H1 (cell line): ENCODE measurements at regions not wholly inside any gene's neighbourhood (a gene's known extent, or its start where the extent isn't known, plus 50 kb on each side); places are given as distances from the start of the nearest gene placed in this dataset.

Experiments used
- CTCF ChIA-PET: fragments of 300-600 bp; sonication (Branson Sonifier 250); formaldehyde crosslinking; loops from one replicate; lab custom pipeline; 2021; ENCODE audit not compliant: partially characterized antibody; lab: Charles Lee
- POLR2A ChIA-PET: fragments of 300-600 bp; sonication (Branson Sonifier 250); formaldehyde crosslinking; loops from one replicate; lab custom pipeline; 2021; ENCODE audit warnings: inconsistent platforms; ENCODE audit not compliant: partially characterized antibody; lab: Charles Lee
- DNase-seq, 2 experiments: peaks; one replicate each; pipeline versions ENCODE4 v3.0.0 to v3.0.0-alpha.2; 2010 to 2022; ENCODE audit warnings: low spot score in 2 of 2, low read depth in 1 of 2, mixed read lengths in 1 of 2
- FAIRE-seq: peaks from 2 replicates; lab custom pipeline; 2011; peaks lifted over from hg19 to GRCh38; lab: Jason Lieb, UNC
- H2AFZ ChIP-seq: 2 replicates; pipeline ENCODE4 v1.8.1; 2012; ENCODE audit warnings: low read length, inconsistent platforms
- H2AK5ac ChIP-seq: 2 replicates; pipeline ENCODE4 v1.6.1; 2013; ENCODE audit warnings: low read depth, low read length
- H2BK120ac ChIP-seq: replicated peaks from 2 replicates; pipeline ENCODE3; 2013; ENCODE audit warnings: low read depth, low read length, inconsistent platforms
- H2BK12ac ChIP-seq: 2 replicates; pipeline ENCODE4 v1.6.1; 2013; ENCODE audit warnings: low read depth, low read length
- H2BK15ac ChIP-seq: 2 replicates; pipeline ENCODE4 v1.6.1; 2013; ENCODE audit warnings: low read length
- H2BK20ac ChIP-seq: 2 replicates; pipeline ENCODE4 v1.6.1; 2013; ENCODE audit warnings: low read length
- H2BK5ac ChIP-seq: 2 replicates; pipeline ENCODE4 v1.6.1; 2013; ENCODE audit warnings: low read depth, low read length
- H3K14ac ChIP-seq: 2 replicates; pipeline ENCODE4 v1.6.1; 2013; ENCODE audit warnings: inconsistent platforms; ENCODE audit not compliant: insufficient read length
- H3K18ac ChIP-seq: 2 replicates; pipeline ENCODE4 v1.6.1; 2013; ENCODE audit warnings: low read length; ENCODE audit errors: extremely low read depth
- H3K23ac ChIP-seq: 2 replicates; pipeline ENCODE4 v1.6.1; 2013; ENCODE audit warnings: inconsistent platforms; ENCODE audit not compliant: insufficient read length
- H3K23me2 ChIP-seq: 2 replicates; pipeline ENCODE4 v1.6.1; 2013; ENCODE audit warnings: low read depth, low read length
- H3K27ac ChIP-seq: 2 replicates; pipeline ENCODE4 v1.6.1; 2011; ENCODE audit warnings: low read depth, low read length, inconsistent platforms
- H3K27me3 ChIP-seq, 4 experiments: replicated peaks in 1 of 4; 1 replicate in 1 of 4; 2 replicates in 3 of 4; pipeline versions ENCODE4 v1.6.1 to v1.8.1; 2011 to 2013; ENCODE audit warnings: low read length in 3 of 4, mild to moderate bottlenecking in 3 of 4, inconsistent platforms in 2 of 4, mixed read lengths in 2 of 4, moderate library complexity in 1 of 4; ENCODE audit not compliant: control insufficient read depth in 3 of 4, insufficient read depth in 3 of 4; ENCODE audit errors: extremely low read depth in 1 of 4
- H3K36me3 ChIP-seq, 4 experiments: 2 replicates each; pipeline versions ENCODE4 v1.6.1 to v1.8.1; 2011 to 2013; ENCODE audit warnings: mild to moderate bottlenecking in 4 of 4, low read length in 3 of 4, moderate library complexity in 2 of 4, control low read depth in 1 of 4, inconsistent platforms in 1 of 4; ENCODE audit not compliant: insufficient read depth in 4 of 4, control insufficient read depth in 2 of 4
- H3K4ac ChIP-seq: replicated peaks from 2 replicates; pipeline ENCODE3; 2013; ENCODE audit warnings: low read length, low read depth, mixed read lengths, inconsistent platforms; ENCODE audit not compliant: insufficient read length
- H3K4me1 ChIP-seq, 4 experiments: replicated peaks in 1 of 4; 1 replicate in 1 of 4; 2 replicates in 3 of 4; pipeline versions ENCODE4 v1.6.1 to v1.8.1; 2011 to 2013; ENCODE audit warnings: low read length in 3 of 4, inconsistent platforms in 2 of 4, mixed read lengths in 1 of 4; ENCODE audit not compliant: insufficient read depth in 4 of 4, control insufficient read depth in 3 of 4
- H3K4me2 ChIP-seq, 2 experiments: 2 replicates each; pipeline versions ENCODE4 v1.6.1 to v1.8.1; 2011 to 2013; ENCODE audit warnings: low read depth in 2 of 2, low read length in 2 of 2, control low read depth in 1 of 2, inconsistent platforms in 1 of 2, mild to moderate bottlenecking in 1 of 2; ENCODE audit not compliant: insufficient read depth in 1 of 2
- H3K4me3 ChIP-seq, 4 experiments: fragments of 200-600, 300-600 bp in 1 of 4; sonication (generic), shearing (Covaris generic), sonication (Bioruptor Twin) in 1 of 4; 2 replicates each; pipeline versions ENCODE4 v1.5.1 to v1.8.1; 2011 to 2016; ENCODE audit warnings: low read length in 4 of 4, low read depth in 3 of 4, control low read depth in 2 of 4, inconsistent platforms in 2 of 4, mild to moderate bottlenecking in 2 of 4, mixed read lengths in 1 of 4, moderate library complexity in 1 of 4; ENCODE audit not compliant: insufficient read depth in 2 of 4; ENCODE audit errors: extremely low read depth in 1 of 4
- H3K56ac ChIP-seq: replicated peaks from 2 replicates; pipeline ENCODE3; 2013; ENCODE audit warnings: low read depth, mild to moderate bottlenecking, mixed read lengths, low read length, inconsistent platforms; ENCODE audit not compliant: insufficient read length
- H3K79me1 ChIP-seq: 2 replicates; pipeline ENCODE4 v1.6.1; 2013; ENCODE audit warnings: low read depth, low read length, control low read depth
- H3K79me2 ChIP-seq, 2 experiments: 2 replicates each; pipeline versions ENCODE4 v1.6.1 to v1.8.1; 2012 to 2013; ENCODE audit warnings: low read length in 2 of 2, mild to moderate bottlenecking in 2 of 2, inconsistent platforms in 1 of 2; ENCODE audit not compliant: insufficient read depth in 2 of 2, control insufficient read depth in 1 of 2
- H3K9ac ChIP-seq, 4 experiments: replicated peaks in 1 of 4; 1 replicate in 1 of 4; 2 replicates in 3 of 4; pipeline versions ENCODE4 v1.6.1 to v1.8.1; 2011 to 2013; ENCODE audit warnings: low read depth in 3 of 4, low read length in 3 of 4, control low read depth in 2 of 4, mild to moderate bottlenecking in 2 of 4, moderate library complexity in 2 of 4, inconsistent platforms in 1 of 4; ENCODE audit errors: extremely low read depth in 1 of 4
- H3K9me3 ChIP-seq, 2 experiments: 2 replicates each; pipeline versions ENCODE4 v1.6.1 to v1.8.1; 2012 to 2013; ENCODE audit warnings: mild to moderate bottlenecking in 2 of 2, moderate library complexity in 2 of 2, control low read depth in 1 of 2, inconsistent platforms in 1 of 2, low read depth in 1 of 2, low read length in 1 of 2, mixed read lengths in 1 of 2; ENCODE audit not compliant: insufficient read depth in 2 of 2
- H4K20me1 ChIP-seq, 2 experiments: replicated peaks in 1 of 2; 2 replicates each; pipeline versions ENCODE3 to v1.8.1; 2011 to 2013; ENCODE audit warnings: inconsistent platforms in 2 of 2, low read length in 2 of 2, mild to moderate bottlenecking in 1 of 2; ENCODE audit not compliant: insufficient read depth in 2 of 2, control insufficient read depth in 1 of 2
- H4K5ac ChIP-seq: 2 replicates; pipeline ENCODE4 v1.6.1; 2013; ENCODE audit warnings: low read length, low read depth, mixed read lengths, inconsistent platforms; ENCODE audit not compliant: insufficient read length
- H4K8ac ChIP-seq: 2 replicates; pipeline ENCODE4 v1.8.0; 2013; ENCODE audit warnings: mild to moderate bottlenecking, moderate library complexity, low read length, inconsistent platforms; ENCODE audit not compliant: insufficient read depth; ENCODE audit errors: extremely low read depth
- H4K91ac ChIP-seq: replicated peaks from 2 replicates; pipeline ENCODE3; 2013; ENCODE audit warnings: low read length, mixed read lengths, inconsistent platforms; ENCODE audit not compliant: insufficient read length
- CBX8 ChIP-seq: fragments of 300-800, 300-1000 bp; sonication (generic); IDR thresholded peaks from 2 replicates; pipeline ENCODE4 v1.7.1; 2016; ENCODE audit warnings: low read depth, low read length, borderline replicate concordance
- JUN ChIP-seq: IDR thresholded peaks from 2 replicates; pipeline ENCODE4 v1.6.1; 2011; ENCODE audit warnings: low read depth, mild to moderate bottlenecking, improper control_type of control experiment, low read length
- JUND ChIP-seq: IDR thresholded peaks from 2 replicates; pipeline ENCODE4 v1.6.1; 2011; ENCODE audit warnings: mild to moderate bottlenecking, improper control_type of control experiment, low read length
- SP1 ChIP-seq: IDR thresholded peaks from 2 replicates; pipeline ENCODE4 v1.6.1; 2011; ENCODE audit warnings: low read depth, low read length
- TAF1 ChIP-seq: IDR thresholded peaks from 2 replicates; pipeline ENCODE4 v1.6.1; 2011; ENCODE audit warnings: mild to moderate bottlenecking, low read depth, low read length
- WGBS, 2 experiments: shearing (Covaris generic) in 1 of 2; methylation state at CpG; one replicate each; pipeline versions ENCODE4 v1.1.6 to v1.1.7; 2013 to 2015; ENCODE audit warnings: low lambda C conversion rate in 2 of 2, mixed read lengths in 2 of 2, inconsistent platforms in 1 of 2, low coverage in 1 of 2, missing lambda C conversion rate in 1 of 2; ENCODE audit not compliant: insufficient replicate concordance in 2 of 2, insufficient coverage in 1 of 2, insufficient read length in 1 of 2; ENCODE audit errors: extremely low coverage in 1 of 2, missing lambda C conversion rate in 1 of 2; 5-methylcytosine and 5-hydroxymethylcytosine counted together
- TF ChIP-seq, protein P1 (sequence below): IDR thresholded peaks from 2 replicates; pipeline ENCODE4 v1.6.1; 2012; ENCODE audit warnings: low read length, inconsistent platforms

DNA sequence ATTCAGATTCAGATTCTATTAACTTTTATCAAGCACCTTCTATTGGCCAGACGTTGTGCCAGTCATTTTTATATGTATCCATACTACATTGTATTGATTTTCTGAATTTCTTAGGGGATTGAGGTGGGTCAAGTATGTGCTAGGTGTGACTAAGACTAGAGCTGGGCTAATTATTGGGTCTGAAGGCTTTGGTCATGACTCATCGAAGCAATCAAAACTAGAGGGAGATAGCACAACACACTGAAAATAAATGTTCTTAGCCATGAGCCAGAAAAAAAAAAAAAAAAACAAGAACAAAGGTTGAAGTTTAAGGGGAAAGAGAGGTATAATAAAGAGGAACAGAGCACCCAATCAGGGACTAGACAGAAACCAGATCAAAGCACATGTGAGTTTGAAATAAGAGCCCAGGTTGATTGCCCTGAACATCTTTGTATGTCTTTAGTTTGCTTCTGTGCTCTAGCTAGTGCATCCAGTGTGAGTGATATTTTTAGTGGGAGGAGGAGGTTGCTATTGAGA is 171.6 kb upstream of the FOXP2 start:
- DNase-seq, result no peak
- TF ChIP-seq JUND (no peak), JUN (no peak), SP1 (no peak), CBX8 (no peak), TAF1 (no peak)
- TF ChIP-seq, protein P1, sequence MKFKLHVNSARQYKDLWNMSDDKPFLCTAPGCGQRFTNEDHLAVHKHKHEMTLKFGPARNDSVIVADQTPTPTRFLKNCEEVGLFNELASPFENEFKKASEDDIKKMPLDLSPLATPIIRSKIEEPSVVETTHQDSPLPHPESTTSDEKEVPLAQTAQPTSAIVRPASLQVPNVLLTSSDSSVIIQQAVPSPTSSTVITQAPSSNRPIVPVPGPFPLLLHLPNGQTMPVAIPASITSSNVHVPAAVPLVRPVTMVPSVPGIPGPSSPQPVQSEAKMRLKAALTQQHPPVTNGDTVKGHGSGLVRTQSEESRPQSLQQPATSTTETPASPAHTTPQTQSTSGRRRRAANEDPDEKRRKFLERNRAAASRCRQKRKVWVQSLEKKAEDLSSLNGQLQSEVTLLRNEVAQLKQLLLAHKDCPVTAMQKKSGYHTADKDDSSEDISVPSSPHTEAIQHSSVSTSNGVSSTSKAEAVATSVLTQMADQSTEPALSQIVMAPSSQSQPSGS, result no peak

More for the DNA sequence above, 171.6 kb upstream of the FOXP2 start:
- no peak overlapping the region for H2AK5ac ChIP-seq
- no peak overlapping the region for H3K18ac ChIP-seq
- no peak overlapping the region for H3K4ac ChIP-seq
- no peaks in the 10 kb centered on the region for H3K23me2 ChIP-seq
- H3K36me3 ChIP-seq, result no peaks in the 10 kb centered on the region
- H3K56ac ChIP-seq, result no peak overlapping the region
- H3K4me3 ChIP-seq, result no peak overlapping the region
- H4K8ac ChIP-seq, result no peak overlapping the region
- H3K4me2 ChIP-seq, result no peak overlapping the region
- H4K5ac ChIP-seq, result no peak overlapping the region
- no peaks in the 10 kb centered on the region for H4K20me1 ChIP-seq
- no peak overlapping the region for H4K91ac ChIP-seq
- WGBS, 2 experiments, result 74% methylated on average over 2 of the region's 2 CpGs; no CpG with 5 or more reads in 1 of the 2 experiments
- no peaks in the 10 kb centered on the region for H3K79me1 ChIP-seq
- no peak overlapping the region for H2BK120ac ChIP-seq
- H3K4me1 ChIP-seq, result no peaks in the 10 kb centered on the region
- H3K9ac ChIP-seq, result no peak overlapping the region
- no peaks in the 10 kb centered on the region for H3K27me3 ChIP-seq
- H3K9me3 ChIP-seq, result no peaks in the 10 kb centered on the region
- H2BK15ac ChIP-seq, result no peak overlapping the region
- no peak for FAIRE-seq
- H2BK5ac ChIP-seq, result no peak overlapping the region
- no peaks in the 10 kb centered on the region for H3K79me2 ChIP-seq
- no peak overlapping the region for H2BK20ac ChIP-seq
- no peak overlapping the region for H3K14ac ChIP-seq
- H2BK12ac ChIP-seq, result no peak overlapping the region
- ChIA-PET CTCF (no interaction called here), POLR2A (no interaction called here)
- H3K27ac ChIP-seq, result no peak overlapping the region
- H2AFZ ChIP-seq, result no peak overlapping the region
- no peak overlapping the region for H3K23ac ChIP-seq
